Activated B cell treated with CpG ODN at 0.5 μM for 24 hours (primary cell): ENCODE measurements at regions not wholly inside any gene's neighbourhood (a gene's known extent, or its start where the extent isn't known, plus 50 kb on each side); places are given as distances from the start of the nearest gene placed in this dataset.

Experiments
- ATAC-seq: fragments of 200-7000 bp; cut with Tn5 transposase; one replicate; pipeline ENCODE4 v1.10.0; 2021; ENCODE audit warnings: low read depth, mild to moderate bottlenecking, moderate library complexity
- CTCF ChIA-PET: fragments of 350-600 bp; sonication (Branson Sonifier 250); formaldehyde crosslinking; loops from one replicate; lab custom pipeline; 2021; ENCODE audit warnings: antibody characterized with exemption; lab: Charles Lee
- POLR2A ChIA-PET: fragments of 350-600 bp; sonication (Branson Sonifier 250); formaldehyde crosslinking; loops from one replicate; lab custom pipeline; 2021; ENCODE audit warnings: antibody characterized with exemption; lab: Charles Lee
- DNase-seq: peaks from one replicate; pipeline ENCODE4 v3.0.0; 2022
- H3K27ac Mint-ChIP-seq: one replicate; pipeline ENCODE4 v1.8.0; 2020; ENCODE audit warnings: mixed read lengths
- H3K27me3 Mint-ChIP-seq: one replicate; pipeline ENCODE4 v1.8.0; 2021; ENCODE audit warnings: mixed read lengths
- H3K36me3 Mint-ChIP-seq: one replicate; pipeline ENCODE4 v1.8.0; 2021; ENCODE audit warnings: low read depth, mixed read lengths
- H3K4me1 Mint-ChIP-seq: one replicate; pipeline ENCODE4 v1.8.0; 2021; ENCODE audit warnings: mixed read lengths
- H3K4me3 Mint-ChIP-seq: one replicate; pipeline ENCODE4 v1.8.0; 2020; ENCODE audit warnings: mild to moderate bottlenecking, mixed read lengths
- H3K9me3 Mint-ChIP-seq: one replicate; pipeline ENCODE4 v1.8.0; 2020; ENCODE audit warnings: mixed read lengths
- CTCF ChIP-seq: fragments of 200-600 bp; IDR thresholded peaks from one replicate; pipeline ENCODE4 v1.8.0; 2022; ENCODE audit warnings: antibody characterized with exemption, mild to moderate bottlenecking
- intact Hi-C: fragments of 100-400 bp; cut with micrococcal nuclease; formaldehyde crosslinking; loops from one replicate; pipeline ENCODE4 v1.15.1; 2024

GRCh38 chr5:93107805-93108520, 473.1 kb downstream of the NR2F1-AS1 start:
- H3K36me3 Mint-ChIP-seq: no peaks in the 10 kb centered on the region
- ATAC-seq (no peak), DNase-seq (no peak)
- no peak overlapping the region for H3K4me3 Mint-ChIP-seq
- H3K9me3 Mint-ChIP-seq: no peaks in the 10 kb centered on the region
- TF ChIP-seq CTCF: no peak
- intact Hi-C loops: no loop called here
- no peak overlapping the region for H3K27ac Mint-ChIP-seq
- CTCF ChIA-PET: no interaction called here
- POLR2A ChIA-PET: no interaction called here
- H3K27me3 Mint-ChIP-seq: no peaks in the 10 kb centered on the region
- no peaks in the 10 kb centered on the region for H3K4me1 Mint-ChIP-seq

- Mint-ChIP-seq H3K4me1 (no peaks in the 10 kb centered on the region), H3K4me3 (no peak overlapping the region), H3K27me3 (no peaks in the 10 kb centered on the region), H3K36me3 (no peaks in the 10 kb centered on the region), H3K9me3 (no peaks in the 10 kb centered on the region), H3K27ac (no peak overlapping the region)
- TF ChIP-seq CTCF: no peak
- DNase-seq: no peak
- ChIA-PET CTCF (no interaction called here), POLR2A (no interaction called here)
- ATAC-seq: no peak
- intact Hi-C loops: no loop called here
Measured at GRCh38 chr5:93107141-93107540, 473.9 kb downstream of the NR2F1-AS1 start.

GRCh38 chr5:93101661-93102060, 479.4 kb downstream of the NR2F1-AS1 start:
- CTCF ChIA-PET: no interaction called here
- no peaks in the 10 kb centered on the region for H3K36me3 Mint-ChIP-seq
- intact Hi-C loops: no loop called here
- no peaks in the 10 kb centered on the region for H3K27me3 Mint-ChIP-seq
- TF ChIP-seq CTCF: no peak
- POLR2A ChIA-PET: no interaction called here
- H3K9me3 Mint-ChIP-seq: no peaks in the 10 kb centered on the region
- H3K4me3 Mint-ChIP-seq: no peak overlapping the region
- no peak overlapping the region for H3K27ac Mint-ChIP-seq
- DNase-seq: no peak
- no peak for ATAC-seq
- H3K4me1 Mint-ChIP-seq: no peaks in the 10 kb centered on the region

GRCh38 chr5:93100976-93101375, 480.0 kb downstream of the NR2F1-AS1 start:
- ATAC-seq (no peak), DNase-seq (no peak)
- no peak overlapping the region for H3K4me3 Mint-ChIP-seq
- H3K27ac Mint-ChIP-seq: no peak overlapping the region
- TF ChIP-seq CTCF: no peak
- no peaks in the 10 kb centered on the region for H3K36me3 Mint-ChIP-seq
- ChIA-PET POLR2A (no interaction called here), CTCF (no interaction called here)
- no peaks in the 10 kb centered on the region for H3K9me3 Mint-ChIP-seq
- H3K4me1 Mint-ChIP-seq: no peaks in the 10 kb centered on the region
- H3K27me3 Mint-ChIP-seq: no peaks in the 10 kb centered on the region
- intact Hi-C loops: no loop called here

GRCh38 chr5:93100428-93100827, 480.6 kb downstream of the NR2F1-AS1 start:
- H3K9me3 Mint-ChIP-seq: peaks cover under 1% of the 10 kb centered on the region

More at GRCh38 chr5:93100428-93100827, 480.6 kb downstream of the NR2F1-AS1 start:
- Mint-ChIP-seq H3K27me3 (no peaks in the 10 kb centered on the region), H3K36me3 (no peaks in the 10 kb centered on the region), H3K4me3 (no peak overlapping the region), H3K27ac (no peak overlapping the region), H3K4me1 (no peaks in the 10 kb centered on the region)
- ChIA-PET CTCF (no interaction called here), POLR2A (no interaction called here)
- TF ChIP-seq CTCF: no peak
- intact Hi-C loops: no loop called here
- ATAC-seq (no peak), DNase-seq (no peak)
